HG03521 (cell line): ENCODE measurements at regions not wholly inside any gene's neighbourhood (a gene's known extent, or its start where the extent isn't known, plus 50 kb on each side); places are given as distances from the start of the nearest gene placed in this dataset.

Source experiments
- ATAC-seq: cut with Tn5 transposase; IDR thresholded peaks from one replicate; pipeline ENCODE4 v1.9.1; 2021; ENCODE audit warnings: mild to moderate bottlenecking, moderate library complexity; ENCODE audit not compliant: unreplicated experiment

GRCh38 chr5:144103611-144104485 is 66.6 kb downstream of the YIPF5 start:
- ATAC-seq = peak; percentile 63

DNA sequence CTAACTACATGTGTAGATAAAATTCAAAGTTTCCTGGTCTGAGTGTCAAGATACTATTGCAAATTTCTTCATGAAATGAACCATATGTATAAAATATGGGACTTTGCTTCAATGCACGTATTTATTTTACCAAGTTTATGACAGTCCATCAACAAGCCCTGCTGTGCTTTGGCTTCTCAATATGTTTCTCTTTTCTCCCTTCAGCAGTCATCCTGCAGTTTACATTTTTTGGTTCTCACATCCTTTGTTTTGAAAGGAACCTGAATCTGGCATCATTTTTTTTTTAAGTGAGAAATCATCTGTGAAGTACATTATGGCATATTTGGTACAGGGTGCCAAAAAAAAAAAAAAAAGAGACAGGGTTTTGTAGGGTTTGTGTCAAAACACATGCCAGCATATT is 65.1 kb downstream of the YIPF5 start:
- no peak for ATAC-seq

GRCh38 chr5:144108131-144108530 is 62.3 kb downstream of the YIPF5 start:
- ATAC-seq = no peak
